Fibroblast of the aortic adventitia (primary cell): ENCODE measurements at regions not wholly inside any gene's neighbourhood (a gene's known extent, or its start where the extent isn't known, plus 50 kb on each side); places are given as distances from the start of the nearest gene placed in this dataset.

Experiments
- DNase-seq: peaks from one replicate; pipeline ENCODE4 v3.0.0-alpha.2; 2010; ENCODE audit warnings: low read depth
- H3K4me3 ChIP-seq: 2 replicates; pipeline ENCODE4 v1.5.1; 2011; ENCODE audit warnings: low read depth, mild to moderate bottlenecking, control low read depth, low read length, moderate library complexity
- CTCF ChIP-seq: IDR thresholded peaks from 2 replicates; pipeline ENCODE4 v1.5.1; 2011; ENCODE audit warnings: mild to moderate bottlenecking, low read length, control low read depth, inconsistent platforms; ENCODE audit not compliant: insufficient read depth

GRCh38 chr3:177354466-177354865, 157.2 kb upstream of the TBL1XR1 start:
- no peak for TF ChIP-seq CTCF
- no peak for DNase-seq

GRCh38 chr3:177356113-177356512, 158.8 kb upstream of the TBL1XR1 start:
- TF ChIP-seq CTCF: no peak
- H3K4me3 ChIP-seq: no peak overlapping the region
- DNase-seq: no peak

More at GRCh38 chr3:177354466-177354865, 157.2 kb upstream of the TBL1XR1 start:
- H3K4me3 ChIP-seq: no peak overlapping the region

GRCh38 chr3:177356952-177357351, 159.7 kb upstream of the TBL1XR1 start:
- H3K4me3 ChIP-seq: no peak overlapping the region
- no peak for TF ChIP-seq CTCF
- DNase-seq: no peak

GRCh38 chr3:177357352-177358090, 160.2 kb upstream of the TBL1XR1 start:
- H3K4me3 ChIP-seq: peak overlapping the region; percentile 32
- peak; percentile 22 for TF ChIP-seq CTCF
- peak; percentile 96 for DNase-seq

- H3K4me3 ChIP-seq: peak overlapping the region; percentile 48
- peak; percentile 92 for DNase-seq
- TF ChIP-seq CTCF: no peak
Observed at GRCh38 chr3:177358091-177358976, 161.1 kb upstream of the TBL1XR1 start.

GRCh38 chr3:177358977-177359592, 161.8 kb upstream of the TBL1XR1 start:
- no peak for TF ChIP-seq CTCF
- peak; percentile 10 for DNase-seq

More at GRCh38 chr3:177358977-177359592, 161.8 kb upstream of the TBL1XR1 start:
- H3K4me3 ChIP-seq: no peak overlapping the region
